Hepatocyte (in vitro differentiated cells): ENCODE measurements at regions not wholly inside any gene's neighbourhood (a gene's known extent, or its start where the extent isn't known, plus 50 kb on each side); places are given as distances from the start of the nearest gene placed in this dataset.

Source experiments
- CTCF ChIP-seq: fragments of 200-600 bp; sonication (generic); IDR thresholded peaks from 2 replicates; pipeline ENCODE4 v1.5.1; 2016; ENCODE audit warnings: antibody characterized with exemption, mild to moderate bottlenecking; ENCODE audit not compliant: poor library complexity
- EZH2 ChIP-seq: fragments of 200-600 bp; sonication (generic); IDR thresholded peaks from 2 replicates; pipeline ENCODE4 v1.6.1; 2016; ENCODE audit warnings: antibody characterized with exemption, mild to moderate bottlenecking, borderline replicate concordance
- EZH2phosphoT487 ChIP-seq: fragments of 200-600 bp; sonication (generic); IDR thresholded peaks from one replicate; pipeline ENCODE4 v1.6.1; 2018; ENCODE audit warnings: antibody characterized with exemption, mild to moderate bottlenecking, low read depth, moderate library complexity; ENCODE audit not compliant: unreplicated experiment, severe bottlenecking

- TF ChIP-seq CTCF (no peak), EZH2phosphoT487 (no peak), EZH2 (no peak)
These were observed 1505.2 kb upstream of the CDH9 start for GRCh38 chr5:28543473-28544098.
